GM23338 (cell line): ENCODE measurements at regions not wholly inside any gene's neighbourhood (a gene's known extent, or its start where the extent isn't known, plus 50 kb on each side); places are given as distances from the start of the nearest gene placed in this dataset.

Experiments
- CREB1 ChIP-seq: fragments of 250-450 bp; sonication (Bioruptor Pico); IDR thresholded peaks from 2 replicates; pipeline ENCODE4 v1.5.0; 2020; ENCODE audit warnings: low read depth, mild to moderate bottlenecking, moderate library complexity
- CTCF ChIP-seq, 2 experiments: fragments of 200-600 bp in 1 of 2; sonication (generic) in 1 of 2; conservative IDR thresholded peaks; 2 replicates each; pipeline versions ENCODE4 v1.5.1 to v1.6.1; 2016 to 2017; ENCODE audit warnings: antibody characterized with exemption in 2 of 2, low read depth in 2 of 2, mild to moderate bottlenecking in 2 of 2, moderate library complexity in 1 of 2
- ETS1 ChIP-seq: IDR thresholded peaks from 2 replicates; pipeline ENCODE4 v1.6.1; 2016; ENCODE audit warnings: antibody characterized with exemption
- EZH2 ChIP-seq: fragments of 200-600 bp; sonication (generic); IDR thresholded peaks from one replicate; pipeline ENCODE4 v1.8.0; 2017; ENCODE audit warnings: antibody characterized with exemption, mild to moderate bottlenecking, low read depth; ENCODE audit not compliant: unreplicated experiment
- EZH2phosphoT487 ChIP-seq: fragments of 200-600 bp; sonication (generic); IDR thresholded peaks from one replicate; pipeline ENCODE4 v1.8.1; 2018; ENCODE audit warnings: antibody characterized with exemption; ENCODE audit not compliant: unreplicated experiment
- POLR2AphosphoS5 ChIP-seq: IDR thresholded peaks from 2 replicates; pipeline ENCODE4 v1.6.1; 2016; ENCODE audit warnings: antibody characterized with exemption, low read depth
- REST ChIP-seq: IDR thresholded peaks from one replicate; pipeline ENCODE4 v1.6.1; 2018; ENCODE audit warnings: antibody characterized with exemption; ENCODE audit not compliant: unreplicated experiment
- ZNF331 ChIP-seq: fragments of 250-450 bp; sonication (Bioruptor Pico); IDR thresholded peaks from 2 replicates; pipeline ENCODE4 v1.5.0; 2020; ENCODE audit warnings: low read depth, mild to moderate bottlenecking, moderate library complexity
- ZNF462 ChIP-seq: fragments of 250-450 bp; sonication (Bioruptor Pico); IDR thresholded peaks from 2 replicates; pipeline ENCODE4 v1.5.0; 2020; ENCODE audit warnings: mild to moderate bottlenecking, moderate library complexity

- TF ChIP-seq CTCF (conservative IDR thresholded peaks at IDR 0.05; ENCODE audit: low read depth in 2 of 2) (no peak), POLR2AphosphoS5 (no peak), EZH2 (no peak), ETS1 (no peak), EZH2phosphoT487 (no peak), CREB1 (CRISPR knock-in tag) (no peak), REST (no peak), ZNF462 (CRISPR knock-in tag) (no peak), ZNF331 (no peak)
Measured at GRCh38 chr14:98914942-98915341, 357.1 kb downstream of the BCL11B start.
